NCI-H748 (cell line): ENCODE measurements at regions not wholly inside any gene's neighbourhood (a gene's known extent, or its start where the extent isn't known, plus 50 kb on each side); places are given as distances from the start of the nearest gene placed in this dataset.

ENCODE experiments used
- DNase-seq: peaks from one replicate; lab custom pipeline; 2025; ENCODE audit not compliant: unreplicated experiment; lab: John Stamatoyannopoulos, UW

DNA sequence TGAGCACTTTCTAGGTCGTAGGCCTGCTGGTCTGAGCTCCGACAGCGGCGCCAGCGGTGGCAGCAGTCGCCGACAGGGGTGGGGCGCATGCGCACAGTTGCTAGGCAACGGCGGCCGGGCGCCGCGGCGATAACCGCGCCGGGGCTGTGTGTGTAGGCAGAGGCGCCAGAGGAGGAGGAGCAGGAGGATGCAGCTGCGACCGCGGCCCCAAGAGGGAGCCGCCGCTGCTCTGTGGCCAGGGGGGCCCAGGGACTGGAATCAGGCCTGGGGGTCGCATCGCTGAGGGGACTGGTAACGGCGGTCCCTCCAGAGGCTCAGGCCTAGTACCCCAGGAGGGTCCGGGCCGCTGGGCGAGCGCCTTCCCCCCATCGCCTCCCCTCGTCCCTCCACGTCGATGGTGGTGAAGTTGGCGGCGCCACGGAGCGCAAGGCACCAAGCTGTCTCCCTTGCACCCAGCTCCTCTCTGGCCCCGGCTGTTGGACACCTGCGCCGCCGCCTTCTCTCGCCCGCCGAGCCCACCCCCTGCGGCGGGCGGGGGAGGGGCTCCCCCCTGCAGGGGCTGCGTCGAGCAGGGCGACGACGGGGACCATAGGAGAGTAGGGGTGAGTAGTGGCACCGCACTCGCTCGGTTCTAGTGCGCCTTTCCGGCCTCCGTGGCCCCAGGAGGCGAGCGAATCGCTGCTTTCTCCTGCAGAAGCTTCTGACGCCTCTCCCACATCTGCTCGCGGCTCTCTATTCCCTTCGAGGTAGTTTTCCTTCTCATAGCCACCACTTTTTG, 58.6 kb upstream of the ZC4H2 start, which contains the start of gene ZC3H12B:
Gene ZC3H12B (plus strand): TSS at position 159 of the 778 bp plus-strand sequence.
- peak; percentile 68 for DNase-seq

DNA sequence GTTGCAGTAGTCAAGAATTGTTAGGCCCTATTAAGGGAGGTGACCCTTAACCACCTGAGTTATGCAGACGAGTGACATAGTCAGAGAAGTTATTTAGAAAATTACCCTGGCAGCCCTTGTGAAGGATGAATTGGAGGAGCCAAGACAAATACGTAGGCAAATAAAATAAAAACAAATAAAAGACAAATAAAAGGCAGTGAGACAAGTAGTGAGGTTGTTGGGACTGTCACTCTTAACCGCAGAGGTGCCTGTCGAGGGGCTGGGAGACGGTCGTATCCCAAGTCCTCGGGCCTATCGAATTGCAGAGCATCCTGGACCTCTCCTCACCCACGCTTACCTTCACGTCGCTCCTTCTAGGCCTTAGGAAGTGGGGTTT, 58.0 kb upstream of the ZC4H2 start:
- no peak for DNase-seq
